HG03060 (cell line): ENCODE measurements at regions not wholly inside any gene's neighbourhood (a gene's known extent, or its start where the extent isn't known, plus 50 kb on each side); places are given as distances from the start of the nearest gene placed in this dataset.

Experiments
- ATAC-seq: cut with Tn5 transposase; IDR thresholded peaks from one replicate; pipeline ENCODE4 v1.9.1; 2021; ENCODE audit warnings: low read depth, moderate number of reproducible peaks; ENCODE audit not compliant: unreplicated experiment

DNA sequence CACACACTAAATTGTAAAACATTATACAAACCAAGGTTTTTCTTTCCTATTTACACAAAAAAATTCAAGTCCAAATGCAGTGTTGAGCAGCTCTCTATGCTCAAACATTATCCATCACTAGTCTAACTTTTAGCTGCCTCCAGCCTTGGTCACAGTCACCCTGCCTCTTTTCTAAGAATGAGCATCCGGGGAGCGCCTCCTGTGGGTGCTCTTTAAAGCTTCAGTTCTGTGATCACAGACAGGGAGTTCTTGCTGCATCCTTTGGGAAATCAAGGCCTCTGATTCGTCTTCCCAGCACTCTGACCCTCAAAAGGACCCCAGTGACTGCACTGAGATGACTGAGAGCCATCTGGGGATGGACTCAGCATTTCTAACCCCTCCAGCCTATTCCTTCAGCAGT is 289.6 kb downstream of the SEC61B start:
- no peak for ATAC-seq

DNA sequence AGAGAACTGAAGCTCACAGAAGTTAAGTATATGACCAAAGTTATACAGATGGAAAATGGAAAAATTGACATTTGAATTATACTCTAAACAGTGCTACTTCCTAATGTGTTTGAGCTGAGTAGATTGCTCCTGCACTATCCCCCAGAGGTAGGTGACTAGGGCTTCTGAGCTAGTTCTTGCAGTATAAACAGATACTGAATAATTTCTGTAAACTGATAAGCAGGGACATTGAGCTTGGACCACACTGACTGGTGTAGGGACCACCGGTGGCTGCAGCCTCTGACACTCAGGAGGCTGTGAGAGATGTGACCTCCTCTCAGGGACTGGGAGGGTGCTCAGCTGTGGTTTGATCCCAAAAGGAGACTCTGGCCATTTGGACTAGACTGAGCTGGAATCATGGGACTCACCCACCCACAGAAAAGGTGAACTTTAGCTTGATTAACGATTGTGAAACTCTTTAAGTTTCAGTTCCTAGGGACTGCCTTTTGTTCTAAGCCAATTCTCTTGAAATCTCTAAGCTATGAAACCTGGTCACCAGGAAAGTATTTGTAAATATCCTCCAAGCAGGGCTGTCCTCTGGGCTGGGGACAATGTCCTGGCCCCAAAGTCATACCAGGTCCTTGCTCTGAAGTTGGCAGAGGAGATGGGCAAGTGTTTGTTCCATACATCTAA is 291.5 kb downstream of the SEC61B start:
- ATAC-seq: peak; percentile 46

GRCh38 chr9:99515093-99515492 is 293.0 kb downstream of the SEC61B start:
- peak; percentile 60 for ATAC-seq

- no peak for ATAC-seq
These were observed 294.0 kb downstream of the SEC61B start for GRCh38 chr9:99515895-99516656.

DNA sequence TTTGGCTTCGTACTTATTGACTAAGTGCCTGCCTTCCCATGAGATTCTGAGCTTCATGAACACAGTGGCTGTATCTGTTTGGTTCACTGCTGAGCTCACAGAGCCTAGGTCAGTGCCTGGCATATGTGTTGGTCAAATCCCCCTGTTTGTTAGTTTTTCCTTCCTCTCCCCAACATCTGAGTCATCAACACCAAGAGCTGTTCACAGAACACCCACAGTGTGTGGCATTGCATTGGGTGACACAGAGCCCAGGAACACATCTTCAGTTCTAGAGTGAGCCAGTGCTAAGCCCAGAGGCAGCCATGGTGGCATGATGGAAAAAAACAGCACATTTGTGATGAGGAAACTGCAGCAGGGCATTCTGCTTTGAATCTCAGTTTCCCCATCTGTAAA is 294.6 kb downstream of the SEC61B start:
- no peak for ATAC-seq

DNA sequence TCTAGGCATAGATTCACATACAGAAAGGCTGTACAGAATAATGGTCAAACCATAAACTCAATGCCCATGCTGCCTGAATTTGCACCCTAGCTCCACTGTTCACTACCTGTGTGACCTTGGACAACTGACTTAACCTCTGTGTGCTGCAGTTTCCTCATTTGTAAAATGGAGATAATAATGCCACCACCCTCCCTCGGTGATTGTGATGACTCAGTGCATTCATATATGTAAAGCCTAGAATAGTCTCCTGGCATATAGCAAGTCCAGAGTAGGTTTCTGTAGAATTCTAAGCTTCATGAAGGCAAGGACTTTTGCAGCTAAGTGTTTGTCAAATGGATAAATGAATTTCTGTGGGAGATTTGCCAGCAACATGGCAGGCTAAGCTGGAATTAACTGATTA is 297.8 kb upstream of the NR4A3 start:
- no peak for ATAC-seq

DNA sequence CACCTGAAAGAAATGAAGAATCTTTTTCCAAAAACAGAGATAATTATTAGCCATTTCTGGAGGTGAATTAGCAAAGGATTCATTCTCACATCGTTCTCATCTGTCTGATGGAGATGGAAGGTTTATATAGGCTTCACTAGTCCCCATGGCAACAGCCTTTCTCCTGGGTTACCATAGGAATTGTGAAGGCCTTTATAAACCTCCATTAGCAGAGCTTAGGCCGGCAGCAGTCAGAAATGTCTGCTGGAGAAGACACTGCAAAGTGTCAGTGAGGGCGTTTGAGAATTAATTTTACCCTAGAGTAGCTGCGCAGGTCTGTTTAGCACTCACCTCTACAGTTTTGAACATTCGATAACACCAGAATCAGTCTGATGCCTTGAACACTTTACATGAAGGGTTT is 290.4 kb upstream of the NR4A3 start:
- no peak for ATAC-seq

DNA sequence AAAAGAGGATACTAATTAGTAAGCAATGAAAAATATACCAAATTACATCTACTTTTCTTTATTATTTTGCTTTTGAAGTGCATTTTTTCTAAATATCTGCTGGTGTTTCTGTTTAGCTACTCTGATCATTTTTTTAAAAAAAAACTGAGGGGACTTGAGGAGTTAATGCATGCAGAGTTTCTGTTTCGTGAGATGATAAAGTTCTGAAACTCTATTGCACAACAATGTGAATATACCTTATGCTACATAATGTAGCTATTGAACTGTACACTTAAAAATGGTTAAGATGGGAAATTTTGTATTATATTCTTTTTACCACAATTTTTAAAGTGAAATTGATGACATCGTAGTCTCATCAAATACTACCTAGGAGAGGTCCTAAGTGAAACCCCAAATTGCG is 288.3 kb upstream of the NR4A3 start:
- no peak for ATAC-seq

- ATAC-seq: no peak
These were observed 283.7 kb upstream of the NR4A3 start for GRCh38 chr9:99537996-99538395.

GRCh38 chr9:99544526-99544925 is 277.2 kb upstream of the NR4A3 start:
- no peak for ATAC-seq

GRCh38 chr9:99549441-99549840 is 272.2 kb upstream of the NR4A3 start:
- no peak for ATAC-seq

DNA sequence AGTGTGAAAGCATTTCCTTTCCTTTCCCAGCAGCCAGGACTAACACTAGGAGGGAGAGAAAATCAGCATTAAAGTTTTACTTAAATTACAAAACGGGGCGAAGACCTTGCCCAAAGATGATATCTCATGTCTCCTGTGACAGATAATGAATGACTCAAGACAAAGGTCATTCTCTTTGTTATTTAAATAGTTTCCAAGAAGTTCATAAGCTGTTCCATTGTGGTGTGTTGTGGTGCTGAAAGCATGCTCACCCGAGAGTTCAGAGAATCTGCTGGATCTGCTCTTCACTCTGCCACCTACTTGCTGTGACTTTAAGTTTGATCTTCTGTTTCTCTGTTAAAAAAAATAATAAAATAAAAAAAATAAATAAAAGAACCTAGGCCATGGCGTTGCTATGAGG is 265.9 kb upstream of the NR4A3 start:
- ATAC-seq: no peak

- ATAC-seq: no peak
These were observed 264.7 kb upstream of the NR4A3 start for GRCh38 chr9:99556998-99557397.

DNA sequence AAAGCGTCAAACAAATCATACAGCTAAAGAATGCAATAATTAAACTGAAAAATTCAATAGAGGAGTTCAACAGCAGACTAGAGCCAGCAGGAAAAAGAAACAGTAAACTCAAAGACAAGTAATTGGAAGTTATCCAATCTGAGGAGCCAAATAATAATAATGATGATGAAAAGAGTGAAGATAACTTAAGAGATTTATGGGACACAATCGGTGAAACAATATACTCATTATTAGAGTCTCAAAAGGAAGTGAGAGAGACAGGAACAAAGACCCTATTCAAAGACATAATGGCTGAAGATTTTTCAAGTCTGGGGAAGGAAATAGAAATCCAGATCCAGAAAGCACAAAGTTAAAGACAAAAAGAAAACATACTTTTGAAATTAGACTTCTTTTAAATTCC is 263.9 kb upstream of the NR4A3 start:
- no peak for ATAC-seq

DNA sequence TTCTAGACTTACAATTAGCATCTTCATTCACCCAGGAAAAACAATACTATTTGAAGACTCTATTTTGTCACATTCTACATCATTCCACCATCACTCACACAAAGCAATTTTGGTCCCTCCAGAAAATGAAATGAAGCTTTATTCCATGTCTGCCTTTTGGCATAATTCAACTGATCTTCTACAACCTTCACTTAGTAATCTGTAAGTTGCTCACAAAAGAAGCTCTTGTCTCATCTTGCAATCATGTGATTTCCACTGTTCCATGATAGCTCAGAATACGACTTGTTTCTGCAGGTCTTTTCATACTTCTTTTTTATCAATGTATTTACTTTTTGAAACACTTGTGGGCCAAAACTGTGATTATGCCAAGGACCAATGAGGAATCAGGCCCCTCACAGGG is 261.9 kb upstream of the NR4A3 start:
- no peak for ATAC-seq

DNA sequence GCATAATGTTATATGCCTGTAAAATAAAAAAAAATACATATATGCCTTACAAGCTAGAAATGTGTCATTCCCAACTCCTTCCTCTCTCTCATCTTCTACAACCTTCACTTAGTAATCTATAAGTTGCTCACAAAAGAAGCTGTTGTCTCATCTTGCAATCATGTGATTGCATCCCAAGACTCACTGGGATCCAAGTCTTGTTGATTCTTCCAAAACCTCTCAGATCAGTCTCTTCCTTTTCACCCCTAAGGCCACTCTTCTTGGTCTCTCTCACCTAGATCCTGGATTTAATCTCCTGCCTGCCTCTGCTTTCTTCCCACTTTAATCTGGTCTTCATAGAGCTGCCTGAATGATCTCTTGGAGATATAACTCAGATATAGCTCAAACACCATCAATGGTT is 261.1 kb upstream of the NR4A3 start:
- no peak for ATAC-seq

- ATAC-seq: no peak
These were observed 260.2 kb upstream of the NR4A3 start for GRCh38 chr9:99561509-99561917.

DNA sequence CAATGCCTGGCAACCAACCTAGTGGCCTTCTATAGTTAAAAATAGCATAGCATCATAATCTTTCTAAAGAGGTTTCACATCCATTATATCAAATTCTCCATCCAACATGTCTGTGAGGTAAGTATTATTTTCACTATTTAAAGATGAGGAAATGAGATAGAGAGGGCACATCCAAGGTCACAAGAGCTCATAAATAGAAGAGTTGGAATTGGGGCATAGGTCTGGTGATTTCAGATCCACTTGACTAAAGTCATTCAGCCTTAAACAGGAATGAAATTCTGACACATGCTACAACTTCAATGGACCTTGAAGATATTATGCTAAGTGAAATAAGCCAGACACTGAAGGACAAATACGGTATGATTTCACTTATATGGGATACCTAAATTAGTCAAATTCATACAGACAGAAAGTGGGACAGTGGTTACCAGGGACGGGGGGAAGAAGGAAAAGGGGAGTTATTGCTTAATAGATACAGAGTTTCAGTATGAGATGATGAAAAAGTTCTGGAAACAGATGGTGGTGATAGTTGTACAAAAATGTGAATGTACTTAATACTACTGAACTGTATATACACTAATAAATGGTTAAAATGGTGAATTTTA is 259.6 kb upstream of the NR4A3 start:
- ATAC-seq: no peak

- ATAC-seq: no peak
These were observed 258.3 kb upstream of the NR4A3 start for GRCh38 chr9:99563364-99563763.

GRCh38 chr9:99565203-99565602 is 256.5 kb upstream of the NR4A3 start:
- ATAC-seq: no peak

DNA sequence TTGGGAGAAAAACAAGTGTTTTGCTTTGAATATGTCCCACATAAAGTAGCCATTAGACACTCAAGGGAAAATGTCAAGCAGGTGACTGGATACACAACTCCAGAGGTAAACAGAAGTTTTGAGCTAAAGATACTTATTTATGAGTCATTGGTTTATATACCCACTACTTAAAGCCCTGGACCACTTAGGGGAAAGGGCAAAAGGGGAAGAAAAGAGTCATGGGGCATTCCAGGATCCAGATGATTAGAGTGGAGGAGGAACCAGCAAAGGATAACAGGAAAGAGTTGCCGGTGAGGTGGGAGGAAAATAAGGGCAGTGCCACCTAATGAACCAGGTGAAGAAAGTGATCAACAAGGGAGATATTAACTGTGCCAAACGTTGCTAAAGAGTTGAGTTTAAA is 254.2 kb upstream of the NR4A3 start:
- ATAC-seq: no peak

DNA sequence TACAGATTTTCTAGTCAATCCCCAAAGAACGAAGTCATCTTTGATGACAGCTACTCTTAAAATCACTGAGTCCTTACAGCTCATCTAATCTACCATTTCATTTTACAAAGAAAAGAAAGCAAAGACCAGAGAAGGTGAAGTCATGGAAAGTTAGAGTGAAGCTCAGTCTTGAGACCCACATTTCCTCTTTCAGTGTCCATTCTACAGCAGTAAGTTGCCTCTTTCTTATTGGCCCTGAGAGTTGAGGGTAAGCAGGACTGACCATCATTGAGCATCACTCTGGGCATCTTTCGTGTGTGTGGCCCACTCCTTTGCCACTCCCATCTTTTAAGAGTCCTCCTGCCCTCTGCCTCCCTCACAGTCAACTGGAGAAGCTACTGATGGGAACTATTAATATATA is 251.8 kb upstream of the NR4A3 start:
- no peak for ATAC-seq
